ENCODE measurements at regions not wholly inside any gene's neighbourhood (a gene's known extent, or its start where the extent isn't known, plus 50 kb on each side); places are given as distances from the start of the nearest gene placed in this dataset.

GRCh38 chr20:60659240-60659639, 592.8 kb upstream of the CDH4 start:
- TF ChIP-seq EP300 (IDR thresholded peaks at IDR 0.05) (no peak), POLR2A (IDR thresholded peaks at IDR 0.05) (no peak)

Measured in stomach (tissue), 4 donors.